ENCODE measurements at regions not wholly inside any gene's neighbourhood (a gene's known extent, or its start where the extent isn't known, plus 50 kb on each side); places are given as distances from the start of the nearest gene placed in this dataset.

DNA sequence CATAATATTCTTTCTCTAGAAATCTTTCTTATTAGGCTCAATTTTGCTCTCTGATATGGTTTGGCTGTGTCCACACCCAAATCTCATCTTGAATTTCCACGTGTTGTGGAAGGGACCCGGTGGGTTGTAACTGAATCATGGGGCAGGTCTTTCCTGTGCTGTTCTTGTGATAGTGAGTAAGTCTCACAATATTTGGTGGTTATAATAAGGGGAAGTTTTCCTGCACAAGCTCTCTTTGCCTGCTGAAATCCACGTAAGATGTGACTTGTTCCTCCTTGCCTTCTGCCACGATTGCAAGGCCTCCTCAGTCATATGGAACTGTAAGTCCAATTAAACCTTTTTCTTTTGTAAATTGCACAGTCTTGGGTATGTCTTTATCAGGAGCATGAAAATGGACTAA, 73.8 kb downstream of the CAVIN2 start (continued):
- TF ChIP-seq, protein P1, sequence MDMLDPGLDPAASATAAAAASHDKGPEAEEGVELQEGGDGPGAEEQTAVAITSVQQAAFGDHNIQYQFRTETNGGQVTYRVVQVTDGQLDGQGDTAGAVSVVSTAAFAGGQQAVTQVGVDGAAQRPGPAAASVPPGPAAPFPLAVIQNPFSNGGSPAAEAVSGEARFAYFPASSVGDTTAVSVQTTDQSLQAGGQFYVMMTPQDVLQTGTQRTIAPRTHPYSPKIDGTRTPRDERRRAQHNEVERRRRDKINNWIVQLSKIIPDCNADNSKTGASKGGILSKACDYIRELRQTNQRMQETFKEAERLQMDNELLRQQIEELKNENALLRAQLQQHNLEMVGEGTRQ (IDR thresholded peaks at IDR 0.05), result no peak
- no peak for TF ChIP-seq BHLHE40 (IDR thresholded peaks at IDR 0.05; ENCODE audit: low read depth, low read length)

DNA sequence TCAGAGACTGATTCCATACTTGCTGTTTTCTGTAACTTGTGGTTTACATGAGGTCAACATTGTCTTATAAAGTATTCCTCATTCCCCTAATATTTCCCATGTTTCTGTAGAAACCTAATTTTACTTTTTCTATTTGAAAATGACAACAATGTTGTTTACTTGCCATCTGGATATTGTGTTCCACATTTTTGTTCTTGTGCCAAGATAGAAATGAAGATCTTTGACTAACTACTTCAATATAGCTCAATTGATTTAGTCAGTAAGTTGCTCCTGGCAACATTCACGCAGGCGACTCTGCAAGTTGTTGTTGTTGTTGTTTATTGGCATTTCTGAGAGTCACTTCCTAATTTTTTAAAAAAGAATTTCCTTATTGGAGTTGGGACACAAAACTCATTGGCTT, 69.5 kb downstream of the CAVIN2 start:
- ATAC-seq, result no peak
- POLR2A ChIA-PET, result no interaction called here
- H3K4me2 ChIP-seq, result no peak overlapping the region
- TF ChIP-seq SREBF2 (IDR thresholded peaks at IDR 0.05) (no peak), SMC3 (IDR thresholded peaks at IDR 0.05) (no peak), FOSL2 (IDR thresholded peaks at IDR 0.05) (no peak), FOSL2 (CRISPR knock-in tag; IDR thresholded peaks at IDR 0.05) (no peak), RARB (CRISPR knock-in tag; IDR thresholded peaks at IDR 0.05) (no peak), NPAS2 (CRISPR knock-in tag; IDR thresholded peaks at IDR 0.05; ENCODE audit: borderline replicate concordance) (no peak), ZNF302 (CRISPR knock-in tag; IDR thresholded peaks at IDR 0.05) (no peak), EHMT2 (IDR thresholded peaks at IDR 0.05; ENCODE audit: low read depth) (no peak), MYC (IDR thresholded peaks at IDR 0.05; ENCODE audit: borderline replicate concordance, low read length) (no peak), HOXB13 (CRISPR knock-in tag; IDR thresholded peaks at IDR 0.05; ENCODE audit: low read depth) (no peak), EHF (CRISPR knock-in tag; IDR thresholded peaks at IDR 0.05) (no peak), RAD21 (conservative IDR thresholded peaks at IDR 0.05 in 1 of 2, IDR thresholded peaks at IDR 0.05 in 1 of 2) (no peak), TFCP2L1 (CRISPR knock-in tag; IDR thresholded peaks at IDR 0.05) (no peak), PHF8 (IDR thresholded peaks at IDR 0.05; ENCODE audit: borderline replicate concordance, low read depth) (no peak), RNF2 (IDR thresholded peaks at IDR 0.05; ENCODE audit: borderline replicate concordance, low read depth) (no peak), MAFK (IDR thresholded peaks at IDR 0.05; ENCODE audit: partially characterized antibody) (no peak)
- TF ChIP-seq, protein P2, sequence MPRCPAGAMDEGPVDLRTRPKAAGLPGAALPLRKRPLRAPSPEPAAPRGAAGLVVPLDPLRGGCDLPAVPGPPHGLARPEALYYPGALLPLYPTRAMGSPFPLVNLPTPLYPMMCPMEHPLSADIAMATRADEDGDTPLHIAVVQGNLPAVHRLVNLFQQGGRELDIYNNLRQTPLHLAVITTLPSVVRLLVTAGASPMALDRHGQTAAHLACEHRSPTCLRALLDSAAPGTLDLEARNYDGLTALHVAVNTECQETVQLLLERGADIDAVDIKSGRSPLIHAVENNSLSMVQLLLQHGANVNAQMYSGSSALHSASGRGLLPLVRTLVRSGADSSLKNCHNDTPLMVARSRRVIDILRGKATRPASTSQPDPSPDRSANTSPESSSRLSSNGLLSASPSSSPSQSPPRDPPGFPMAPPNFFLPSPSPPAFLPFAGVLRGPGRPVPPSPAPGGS (IDR thresholded peaks at IDR 0.05), result no peak
- no peak for DNase-seq (ENCODE audit: low read depth in 1 of 2, low spot score in 1 of 2)
- H3K4me1 ChIP-seq, result no peaks in the 10 kb centered on the region
- 88% methylated on average over 2 of the region's 2 CpGs for WGBS (ENCODE audit: missing lambda C conversion rate)
- CTCF ChIA-PET, result no interaction called here
- no peak overlapping the region for H3K4me3 ChIP-seq
- no peaks in the 10 kb centered on the region for H3K9me3 ChIP-seq
- no peak for FAIRE-seq
- H3K27ac ChIP-seq, result no peak overlapping the region

DNA sequence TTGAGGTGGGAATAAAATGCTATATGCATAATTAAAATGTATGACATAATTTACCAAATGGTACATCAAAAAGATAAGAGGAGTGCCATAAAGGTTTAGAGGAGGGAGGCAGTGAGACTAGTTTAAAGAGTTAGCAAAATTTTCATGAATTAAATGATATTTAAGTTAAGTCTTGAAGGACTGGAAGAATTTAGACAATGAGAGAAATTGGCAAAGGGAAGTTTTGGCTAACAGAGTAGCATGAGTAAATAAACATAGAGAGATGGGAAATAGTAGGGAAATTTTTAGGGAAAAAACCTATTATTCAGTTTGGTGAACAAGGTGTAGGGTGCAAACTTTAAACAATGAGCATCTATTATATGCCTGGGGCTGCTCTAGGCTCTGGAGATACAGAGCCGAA, 68.8 kb downstream of the CAVIN2 start:
- ChIA-PET POLR2A (no interaction called here), CTCF (no interaction called here)
- TF ChIP-seq, protein P3, sequence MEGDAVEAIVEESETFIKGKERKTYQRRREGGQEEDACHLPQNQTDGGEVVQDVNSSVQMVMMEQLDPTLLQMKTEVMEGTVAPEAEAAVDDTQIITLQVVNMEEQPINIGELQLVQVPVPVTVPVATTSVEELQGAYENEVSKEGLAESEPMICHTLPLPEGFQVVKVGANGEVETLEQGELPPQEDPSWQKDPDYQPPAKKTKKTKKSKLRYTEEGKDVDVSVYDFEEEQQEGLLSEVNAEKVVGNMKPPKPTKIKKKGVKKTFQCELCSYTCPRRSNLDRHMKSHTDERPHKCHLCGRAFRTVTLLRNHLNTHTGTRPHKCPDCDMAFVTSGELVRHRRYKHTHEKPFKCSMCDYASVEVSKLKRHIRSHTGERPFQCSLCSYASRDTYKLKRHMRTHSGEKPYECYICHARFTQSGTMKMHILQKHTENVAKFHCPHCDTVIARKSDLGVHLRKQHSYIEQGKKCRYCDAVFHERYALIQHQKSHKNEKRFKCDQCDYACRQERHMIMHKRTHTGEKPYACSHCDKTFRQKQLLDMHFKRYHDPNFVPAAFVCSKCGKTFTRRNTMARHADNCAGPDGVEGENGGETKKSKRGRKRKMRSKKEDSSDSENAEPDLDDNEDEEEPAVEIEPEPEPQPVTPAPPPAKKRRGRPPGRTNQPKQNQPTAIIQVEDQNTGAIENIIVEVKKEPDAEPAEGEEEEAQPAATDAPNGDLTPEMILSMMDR (IDR thresholded peaks at IDR 0.05), result no peak
- TF ChIP-seq, protein P4, sequence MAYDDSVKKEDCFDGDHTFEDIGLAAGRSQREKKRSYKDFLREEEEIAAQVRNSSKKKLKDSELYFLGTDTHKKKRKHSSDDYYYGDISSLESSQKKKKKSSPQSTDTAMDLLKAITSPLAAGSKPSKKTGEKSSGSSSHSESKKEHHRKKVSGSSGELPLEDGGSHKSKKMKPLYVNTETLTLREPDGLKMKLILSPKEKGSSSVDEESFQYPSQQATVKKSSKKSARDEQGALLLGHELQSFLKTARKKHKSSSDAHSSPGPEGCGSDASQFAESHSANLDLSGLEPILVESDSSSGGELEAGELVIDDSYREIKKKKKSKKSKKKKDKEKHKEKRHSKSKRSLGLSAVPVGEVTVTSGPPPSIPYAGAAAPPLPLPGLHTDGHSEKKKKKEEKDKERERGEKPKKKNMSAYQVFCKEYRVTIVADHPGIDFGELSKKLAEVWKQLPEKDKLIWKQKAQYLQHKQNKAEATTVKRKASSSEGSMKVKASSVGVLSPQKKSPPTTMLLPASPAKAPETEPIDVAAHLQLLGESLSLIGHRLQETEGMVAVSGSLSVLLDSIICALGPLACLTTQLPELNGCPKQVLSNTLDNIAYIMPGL (CRISPR knock-in tag; IDR thresholded peaks at IDR 0.05; ENCODE audit: borderline replicate concordance), result no peak
- TF ChIP-seq HOXA7 (CRISPR knock-in tag; IDR thresholded peaks at IDR 0.05) (no peak), TP53 (CRISPR knock-in tag; IDR thresholded peaks at IDR 0.05) (no peak), PHF8 (IDR thresholded peaks at IDR 0.05; ENCODE audit: borderline replicate concordance, low read depth) (no peak), ZFP36 (IDR thresholded peaks at IDR 0.05; ENCODE audit: borderline replicate concordance, partially characterized antibody) (no peak), RCOR1 (IDR thresholded peaks at IDR 0.05; ENCODE audit: low read depth, low read length) (no peak), POLR2A (IDR thresholded peaks at IDR 0.05; ENCODE audit: low read length) (no peak), BHLHE40 (IDR thresholded peaks at IDR 0.05; ENCODE audit: low read depth, low read length) (no peak)
- TF ChIP-seq, protein P5, sequence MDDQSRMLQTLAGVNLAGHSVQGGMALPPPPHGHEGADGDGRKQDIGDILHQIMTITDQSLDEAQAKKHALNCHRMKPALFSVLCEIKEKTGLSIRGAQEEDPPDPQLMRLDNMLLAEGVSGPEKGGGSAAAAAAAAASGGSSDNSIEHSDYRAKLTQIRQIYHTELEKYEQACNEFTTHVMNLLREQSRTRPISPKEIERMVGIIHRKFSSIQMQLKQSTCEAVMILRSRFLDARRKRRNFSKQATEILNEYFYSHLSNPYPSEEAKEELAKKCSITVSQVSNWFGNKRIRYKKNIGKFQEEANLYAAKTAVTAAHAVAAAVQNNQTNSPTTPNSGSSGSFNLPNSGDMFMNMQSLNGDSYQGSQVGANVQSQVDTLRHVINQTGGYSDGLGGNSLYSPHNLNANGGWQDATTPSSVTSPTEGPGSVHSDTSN (IDR thresholded peaks at IDR 0.05), result no peak
- Histone ChIP-seq H3K9me3 (no peaks in the 10 kb centered on the region), H3K4me2 (no peak overlapping the region), H3K4me1 (no peaks in the 10 kb centered on the region), H3K4me3 (no peak overlapping the region), H3K27ac (no peak overlapping the region)
- WGBS (ENCODE audit: missing lambda C conversion rate), result 95% methylated on average over 1 of the region's 1 CpG
- DNase-seq (ENCODE audit: low read depth in 1 of 2, low spot score in 1 of 2), result no peak
- ATAC-seq, result no peak
- no peak for FAIRE-seq
